ENCODE measurements at regions not wholly inside any gene's neighbourhood (a gene's known extent, or its start where the extent isn't known, plus 50 kb on each side); places are given as distances from the start of the nearest gene placed in this dataset.

- in situ Hi-C loops (cut with MboI; ENCODE audit: low sequenced_read_pairs) = no loop called here
These were observed 110.6 kb downstream of the P2RY1 start for GRCh38 chr3:152945556-152945955.

GRCh38 chr3:152957491-152957890 lies 122.6 kb downstream of the P2RY1 start:
- in situ Hi-C loops (cut with MboI; ENCODE audit: low sequenced_read_pairs) = no loop called here

GRCh38 chr3:152959307-152959706 lies 124.4 kb downstream of the P2RY1 start:
- in situ Hi-C loops (cut with MboI; ENCODE audit: low sequenced_read_pairs) = no loop called here

- in situ Hi-C loops (cut with MboI; ENCODE audit: low sequenced_read_pairs) = no loop called here
These were observed 125.8 kb downstream of the P2RY1 start for GRCh38 chr3:152960684-152961083.

GRCh38 chr3:152961323-152961722 lies 126.4 kb downstream of the P2RY1 start:
- in situ Hi-C loops (cut with MboI; ENCODE audit: low sequenced_read_pairs) = no loop called here

- in situ Hi-C loops (cut with MboI; ENCODE audit: low sequenced_read_pairs) = no loop called here
These were observed 130.1 kb downstream of the P2RY1 start for GRCh38 chr3:152964911-152965609.

GRCh38 chr3:152968388-152969024 lies 133.6 kb downstream of the P2RY1 start:
- in situ Hi-C loops (cut with MboI; ENCODE audit: low sequenced_read_pairs) = no loop called here

- in situ Hi-C loops (cut with MboI; ENCODE audit: low sequenced_read_pairs) = no loop called here
These were observed 134.8 kb downstream of the P2RY1 start for GRCh38 chr3:152969557-152970300.

GRCh38 chr3:152970851-152971250 lies 135.9 kb downstream of the P2RY1 start:
- in situ Hi-C loops (cut with MboI; ENCODE audit: low sequenced_read_pairs) = no loop called here

GRCh38 chr3:152971880-152972279 lies 136.9 kb downstream of the P2RY1 start:
- in situ Hi-C loops (cut with MboI; ENCODE audit: low sequenced_read_pairs) = no loop called here

GRCh38 chr3:152973575-152973974 lies 138.6 kb downstream of the P2RY1 start:
- in situ Hi-C loops (cut with MboI; ENCODE audit: low sequenced_read_pairs) = no loop called here

GRCh38 chr3:152976239-152976638 lies 141.3 kb downstream of the P2RY1 start:
- in situ Hi-C loops (cut with MboI; ENCODE audit: low sequenced_read_pairs) = no loop called here

- in situ Hi-C loops (cut with MboI; ENCODE audit: low sequenced_read_pairs) = no loop called here
These were observed 142.4 kb downstream of the P2RY1 start for GRCh38 chr3:152977366-152977765.

GRCh38 chr3:152978152-152978551 lies 143.2 kb downstream of the P2RY1 start:
- in situ Hi-C loops (cut with MboI; ENCODE audit: low sequenced_read_pairs) = no loop called here

- in situ Hi-C loops (cut with MboI; ENCODE audit: low sequenced_read_pairs) = no loop called here
These were observed 162.6 kb downstream of the P2RY1 start for GRCh38 chr3:152997526-152997925.

- in situ Hi-C loops (cut with MboI; ENCODE audit: low sequenced_read_pairs) = no loop called here
These were observed 163.4 kb upstream of the RAP2B start for GRCh38 chr3:152998591-152998990.

- in situ Hi-C loops (cut with MboI; ENCODE audit: low sequenced_read_pairs) = no loop called here
These were observed 161.7 kb upstream of the RAP2B start for GRCh38 chr3:153000325-153000724.

GRCh38 chr3:153001210-153002078 lies 160.6 kb upstream of the RAP2B start:
- in situ Hi-C loops (cut with MboI; ENCODE audit: low sequenced_read_pairs) = no loop called here

GRCh38 chr3:153003441-153003840 lies 158.6 kb upstream of the RAP2B start:
- in situ Hi-C loops (cut with MboI; ENCODE audit: low sequenced_read_pairs) = no loop called here

- in situ Hi-C loops (cut with MboI; ENCODE audit: low sequenced_read_pairs) = no loop called here
These were observed 158.2 kb upstream of the RAP2B start for GRCh38 chr3:153003862-153004261.

- in situ Hi-C loops (cut with MboI; ENCODE audit: low sequenced_read_pairs) = no loop called here
These were observed 153.8 kb upstream of the RAP2B start for GRCh38 chr3:153008226-153008625.
